Testis (tissue), 2 donors: ENCODE measurements at regions not wholly inside any gene's neighbourhood (a gene's known extent, or its start where the extent isn't known, plus 50 kb on each side); places are given as distances from the start of the nearest gene placed in this dataset.

Experiments used
- DNase-seq: peaks from one replicate; pipeline ENCODE4 v3.0.0-alpha.2; 2019
- H3K27ac ChIP-seq, 2 donors: fragments of 200-600 bp; sonication (generic); one replicate each; pipeline ENCODE4 v1.5.1; 2019
- H3K27me3 ChIP-seq: fragments of 200-600 bp; sonication (generic); one replicate; pipeline ENCODE4 v1.5.1; 2019
- H3K36me3 ChIP-seq: fragments of 200-600 bp; sonication (generic); one replicate; pipeline ENCODE4 v1.5.1; 2017; ENCODE audit warnings: low read depth; ENCODE audit errors: missing control alignments
- H3K4me1 ChIP-seq: fragments of 200-600 bp; sonication (generic); one replicate; pipeline ENCODE4 v1.5.1; 2019
- H3K4me3 ChIP-seq, 2 donors: fragments of 200-600 bp; sonication (generic); one replicate each; pipeline ENCODE4 v1.5.1; 2017 to 2019
- H3K9me3 ChIP-seq: fragments of 200-600 bp; sonication (generic); one replicate; pipeline ENCODE4 v1.5.1; 2017
- POLR2A ChIP-seq: fragments of 450-650 bp; IDR thresholded peaks from one replicate; pipeline ENCODE4 v1.6.1; 2017; ENCODE audit warnings: antibody characterized with exemption, mild to moderate bottlenecking, moderate library complexity
- WGBS, 2 donors: methylation state at CpG; one replicate each; pipeline ENCODE4 v1.1.5; 2018; 5-methylcytosine and 5-hydroxymethylcytosine counted together
- intact Hi-C: fragments of 100-400 bp; cut with DNase I; formaldehyde crosslinking; loops from one replicate; pipeline ENCODE4 v1.15.1; 2023; ENCODE audit warnings: low total_unique reads
- TF ChIP-seq, protein P1 (sequence below), 3 experiments: fragments of 450-650 bp in 2 of 3; fragments of 200-600 bp in 1 of 3; sonication (generic) in 1 of 3; IDR thresholded peaks; one replicate each; pipeline ENCODE4 v1.5.1; 2016 to 2019; ENCODE audit warnings: antibody characterized with exemption in 3 of 3, mild to moderate bottlenecking in 2 of 3, moderate library complexity in 1 of 3

DNA sequence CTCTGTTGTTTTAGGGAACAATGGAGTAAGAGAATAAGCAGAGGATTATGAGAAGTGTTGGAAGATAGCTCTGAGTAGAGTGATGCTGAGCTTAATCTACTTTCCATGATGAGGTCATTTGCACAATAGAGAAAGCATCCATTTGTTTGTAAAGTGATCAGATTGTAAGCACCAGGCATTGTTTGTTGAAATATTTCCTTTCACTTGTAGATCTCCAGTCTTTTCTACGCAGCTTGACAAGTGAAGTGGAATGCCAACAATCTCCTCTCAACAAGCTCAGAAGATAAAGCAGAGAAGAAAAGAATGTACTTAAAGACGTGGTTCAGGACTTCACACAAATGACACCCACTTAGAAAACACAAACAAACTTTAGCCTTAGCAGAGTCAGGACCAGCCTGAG, 80.1 kb upstream of the MARCKS start:
- Histone ChIP-seq H3K36me3 (no peaks in the 10 kb centered on the region), H3K27ac (no peak overlapping the region), H3K4me1 (no peaks in the 10 kb centered on the region), H3K9me3 (no peaks in the 10 kb centered on the region), H3K27me3 (no peaks in the 10 kb centered on the region), H3K4me3 (no peak overlapping the region)
- no peak for TF ChIP-seq POLR2A
- TF ChIP-seq, protein P1, sequence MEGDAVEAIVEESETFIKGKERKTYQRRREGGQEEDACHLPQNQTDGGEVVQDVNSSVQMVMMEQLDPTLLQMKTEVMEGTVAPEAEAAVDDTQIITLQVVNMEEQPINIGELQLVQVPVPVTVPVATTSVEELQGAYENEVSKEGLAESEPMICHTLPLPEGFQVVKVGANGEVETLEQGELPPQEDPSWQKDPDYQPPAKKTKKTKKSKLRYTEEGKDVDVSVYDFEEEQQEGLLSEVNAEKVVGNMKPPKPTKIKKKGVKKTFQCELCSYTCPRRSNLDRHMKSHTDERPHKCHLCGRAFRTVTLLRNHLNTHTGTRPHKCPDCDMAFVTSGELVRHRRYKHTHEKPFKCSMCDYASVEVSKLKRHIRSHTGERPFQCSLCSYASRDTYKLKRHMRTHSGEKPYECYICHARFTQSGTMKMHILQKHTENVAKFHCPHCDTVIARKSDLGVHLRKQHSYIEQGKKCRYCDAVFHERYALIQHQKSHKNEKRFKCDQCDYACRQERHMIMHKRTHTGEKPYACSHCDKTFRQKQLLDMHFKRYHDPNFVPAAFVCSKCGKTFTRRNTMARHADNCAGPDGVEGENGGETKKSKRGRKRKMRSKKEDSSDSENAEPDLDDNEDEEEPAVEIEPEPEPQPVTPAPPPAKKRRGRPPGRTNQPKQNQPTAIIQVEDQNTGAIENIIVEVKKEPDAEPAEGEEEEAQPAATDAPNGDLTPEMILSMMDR (IDR thresholded peaks at IDR 0.05): no peak
- WGBS, 2 donors: 52 to 62% methylated on average over 2 of the region's 2 CpGs
- no peak for DNase-seq
- intact Hi-C loops: no loop called here

DNA sequence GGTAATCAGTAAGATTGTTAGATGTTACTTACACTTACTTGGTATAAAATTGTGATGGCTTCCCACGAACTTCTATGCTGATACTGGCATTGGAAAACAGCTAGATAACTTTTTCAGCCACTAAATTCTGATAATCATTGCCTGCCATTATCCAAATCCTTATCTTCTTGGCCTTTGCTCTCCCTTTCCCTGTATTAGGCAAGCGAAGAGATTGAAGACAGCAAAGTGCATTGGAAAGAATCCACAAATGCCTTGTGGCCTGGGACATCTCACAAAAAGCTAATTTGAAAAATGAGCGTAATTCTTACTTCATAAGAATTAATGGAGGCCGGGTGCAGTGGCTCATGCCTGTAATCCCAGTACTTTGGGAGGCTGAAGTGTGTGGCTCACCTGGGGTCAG, 79.5 kb upstream of the MARCKS start:
- H3K36me3 ChIP-seq: no peaks in the 10 kb centered on the region
- no peaks in the 10 kb centered on the region for H3K9me3 ChIP-seq
- no peak for DNase-seq
- no peak overlapping the region for H3K27ac ChIP-seq
- no peak for TF ChIP-seq POLR2A
- TF ChIP-seq, protein P1 (IDR thresholded peaks at IDR 0.05): no peak
- intact Hi-C loops: no loop called here
- no peak overlapping the region for H3K4me3 ChIP-seq
- no peaks in the 10 kb centered on the region for H3K27me3 ChIP-seq
- WGBS, 2 donors: 89 to 90% methylated on average over 4 of the region's 4 CpGs
- H3K4me1 ChIP-seq: no peaks in the 10 kb centered on the region

DNA sequence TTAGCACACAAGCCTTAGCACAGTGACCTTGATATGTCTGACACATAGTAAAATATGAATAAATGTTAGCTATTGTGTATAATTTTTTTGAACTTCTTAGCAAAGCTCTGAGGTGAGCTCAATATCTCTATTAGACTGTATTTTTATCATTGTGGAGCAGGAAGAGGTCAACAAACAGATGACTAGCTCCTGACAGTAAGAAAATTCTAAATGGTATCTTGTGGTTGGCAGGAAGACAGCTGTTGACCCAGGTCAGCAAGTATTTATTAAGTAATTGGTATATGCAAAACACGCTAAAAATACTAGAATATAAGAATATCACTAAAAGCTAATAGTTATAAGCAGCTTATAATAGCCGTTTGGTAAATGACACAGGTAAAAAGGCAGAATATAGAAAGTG, 77.5 kb upstream of the MARCKS start:
- H3K4me1 ChIP-seq: no peaks in the 10 kb centered on the region
- H3K4me3 ChIP-seq: no peak overlapping the region
- TF ChIP-seq POLR2A: no peak
- TF ChIP-seq, protein P1 (IDR thresholded peaks at IDR 0.05): no peak
- 82 to 88% methylated on average over 2 of the region's 2 CpGs for WGBS, 2 donors
- H3K9me3 ChIP-seq: no peaks in the 10 kb centered on the region
- intact Hi-C loops: no loop called here
- no peak overlapping the region for H3K27ac ChIP-seq
- no peaks in the 10 kb centered on the region for H3K36me3 ChIP-seq
- H3K27me3 ChIP-seq: no peaks in the 10 kb centered on the region
- no peak for DNase-seq

DNA sequence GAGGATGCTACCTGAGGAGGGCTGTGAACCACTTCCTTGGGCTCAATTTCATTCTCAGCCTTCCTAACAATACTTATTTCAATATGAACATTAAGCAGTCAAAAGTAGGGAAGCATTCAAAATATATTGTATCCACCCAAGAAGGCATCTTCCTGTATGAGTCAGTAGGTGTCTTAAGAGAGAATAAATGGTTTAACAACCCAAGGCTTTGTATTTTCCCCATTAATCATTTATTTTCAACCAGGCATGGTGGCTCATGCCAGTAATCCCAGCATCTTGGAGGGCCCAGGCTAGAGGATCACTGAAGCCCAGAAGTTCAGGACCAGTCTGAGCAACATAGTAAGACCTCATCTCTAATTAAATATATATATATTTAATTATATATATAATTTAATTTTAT, 74.5 kb upstream of the MARCKS start:
- H3K4me1 ChIP-seq: no peaks in the 10 kb centered on the region
- H3K4me3 ChIP-seq: no peak overlapping the region
- no peak overlapping the region for H3K27ac ChIP-seq
- no peak for TF ChIP-seq POLR2A
- TF ChIP-seq, protein P1 (IDR thresholded peaks at IDR 0.05): no peak
- no peaks in the 10 kb centered on the region for H3K27me3 ChIP-seq
- intact Hi-C loops: no loop called here
- DNase-seq: no peak
- H3K9me3 ChIP-seq: no peaks in the 10 kb centered on the region
- H3K36me3 ChIP-seq: no peaks in the 10 kb centered on the region

DNA sequence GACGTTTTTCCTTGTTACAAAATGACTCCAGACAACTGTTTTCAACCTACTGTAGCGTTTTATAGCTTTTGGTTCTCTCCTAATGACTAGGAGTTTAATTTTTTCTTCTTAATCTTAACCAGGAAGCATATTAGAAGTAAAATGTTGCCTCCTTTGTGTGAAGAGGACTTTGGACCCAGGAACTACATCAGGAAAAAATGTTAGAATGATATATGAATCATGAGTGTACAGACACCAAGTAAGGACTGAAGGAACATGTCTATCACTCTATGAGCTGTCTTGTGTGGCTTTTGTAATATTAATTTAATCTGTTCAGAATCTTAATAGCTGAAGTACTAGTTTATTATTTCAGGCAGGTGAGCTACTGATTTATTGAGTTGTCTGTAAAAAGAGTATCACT, 71.0 kb upstream of the MARCKS start:
- H3K27ac ChIP-seq: no peak overlapping the region
- no peak for DNase-seq
- no peaks in the 10 kb centered on the region for H3K27me3 ChIP-seq
- 81 to 84% methylated on average over 2 of the region's 2 CpGs for WGBS, 2 donors
- no peak overlapping the region for H3K4me3 ChIP-seq
- intact Hi-C loops: no loop called here
- TF ChIP-seq, protein P1 (IDR thresholded peaks at IDR 0.05): no peak
- no peak for TF ChIP-seq POLR2A
- no peaks in the 10 kb centered on the region for H3K4me1 ChIP-seq
- no peaks in the 10 kb centered on the region for H3K9me3 ChIP-seq
- H3K36me3 ChIP-seq: no peaks in the 10 kb centered on the region
